PC-3 (cell line): ENCODE measurements at regions not wholly inside any gene's neighbourhood (a gene's known extent, or its start where the extent isn't known, plus 50 kb on each side); places are given as distances from the start of the nearest gene placed in this dataset.

ENCODE experiments used
- EZH2 ChIP-seq: fragments of 300-600 bp; sonication (generic); IDR thresholded peaks from one replicate; pipeline ENCODE4 v1.6.1; 2017; ENCODE audit warnings: antibody characterized with exemption, mild to moderate bottlenecking, low read length; ENCODE audit not compliant: unreplicated experiment
- EZH2phosphoT487 ChIP-seq: fragments of 300-600 bp; sonication (generic); IDR thresholded peaks from 2 replicates; pipeline ENCODE4 v1.6.1; 2018; ENCODE audit warnings: mild to moderate bottlenecking, antibody characterized with exemption, low read length, borderline replicate concordance
- TF ChIP-seq, protein P1 (sequence below): fragments of 300-600 bp; sonication (generic); conservative IDR thresholded peaks from 2 replicates; pipeline ENCODE4 v1.5.1; 2017; ENCODE audit warnings: antibody characterized with exemption, low read depth, mild to moderate bottlenecking, low read length

DNA sequence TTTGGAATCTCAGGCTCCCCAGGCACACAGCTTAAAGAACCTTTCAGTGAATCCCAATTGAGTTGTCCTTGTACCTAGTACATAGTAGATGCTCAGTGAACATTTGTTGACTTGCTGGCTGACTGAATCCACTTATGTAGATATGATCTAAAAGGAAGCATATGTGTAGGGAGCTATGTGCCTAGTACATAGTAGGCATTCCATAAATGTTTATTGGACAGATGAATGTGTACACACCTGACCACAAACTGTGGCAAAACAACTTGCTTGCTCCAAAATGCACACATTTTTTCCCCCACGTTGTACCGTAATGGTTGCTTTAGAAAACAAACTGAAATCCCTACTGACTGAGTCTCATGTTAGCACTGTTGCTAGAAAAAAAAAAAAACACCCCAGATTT is 80.2 kb upstream of the IL12B start:
- TF ChIP-seq, protein P1, sequence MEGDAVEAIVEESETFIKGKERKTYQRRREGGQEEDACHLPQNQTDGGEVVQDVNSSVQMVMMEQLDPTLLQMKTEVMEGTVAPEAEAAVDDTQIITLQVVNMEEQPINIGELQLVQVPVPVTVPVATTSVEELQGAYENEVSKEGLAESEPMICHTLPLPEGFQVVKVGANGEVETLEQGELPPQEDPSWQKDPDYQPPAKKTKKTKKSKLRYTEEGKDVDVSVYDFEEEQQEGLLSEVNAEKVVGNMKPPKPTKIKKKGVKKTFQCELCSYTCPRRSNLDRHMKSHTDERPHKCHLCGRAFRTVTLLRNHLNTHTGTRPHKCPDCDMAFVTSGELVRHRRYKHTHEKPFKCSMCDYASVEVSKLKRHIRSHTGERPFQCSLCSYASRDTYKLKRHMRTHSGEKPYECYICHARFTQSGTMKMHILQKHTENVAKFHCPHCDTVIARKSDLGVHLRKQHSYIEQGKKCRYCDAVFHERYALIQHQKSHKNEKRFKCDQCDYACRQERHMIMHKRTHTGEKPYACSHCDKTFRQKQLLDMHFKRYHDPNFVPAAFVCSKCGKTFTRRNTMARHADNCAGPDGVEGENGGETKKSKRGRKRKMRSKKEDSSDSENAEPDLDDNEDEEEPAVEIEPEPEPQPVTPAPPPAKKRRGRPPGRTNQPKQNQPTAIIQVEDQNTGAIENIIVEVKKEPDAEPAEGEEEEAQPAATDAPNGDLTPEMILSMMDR, result no peak
- no peak for TF ChIP-seq EZH2
- no peak for TF ChIP-seq EZH2phosphoT487
